HG03064 (cell line): ENCODE measurements at regions not wholly inside any gene's neighbourhood (a gene's known extent, or its start where the extent isn't known, plus 50 kb on each side); places are given as distances from the start of the nearest gene placed in this dataset.

Experiments
- ATAC-seq: cut with Tn5 transposase; IDR thresholded peaks from one replicate; pipeline ENCODE4 v1.9.1; 2021; ENCODE audit warnings: low read depth; ENCODE audit not compliant: unreplicated experiment

- no peak for ATAC-seq
Observed at GRCh38 chr3:120838441-120839091, 69.4 kb upstream of the STXBP5L start.

- ATAC-seq = no peak
Observed at GRCh38 chr3:120839120-120839519, 68.9 kb upstream of the STXBP5L start.

GRCh38 chr3:120841264-120841663, 66.7 kb upstream of the STXBP5L start:
- peak; percentile 75 for ATAC-seq

- ATAC-seq = no peak
Observed at GRCh38 chr3:120846073-120846472, 61.9 kb upstream of the STXBP5L start.

GRCh38 chr3:120848503-120848902, 59.5 kb upstream of the STXBP5L start:
- no peak for ATAC-seq

GRCh38 chr3:120850381-120851295, 57.4 kb upstream of the STXBP5L start:
- no peak for ATAC-seq

GRCh38 chr3:120852412-120852811, 55.6 kb upstream of the STXBP5L start:
- no peak for ATAC-seq

GRCh38 chr3:120853416-120853815, 54.6 kb upstream of the STXBP5L start:
- ATAC-seq = no peak

GRCh38 chr3:120854908-120855526, 53.0 kb upstream of the STXBP5L start:
- no peak for ATAC-seq

- no peak for ATAC-seq
Observed at GRCh38 chr3:120855665-120856437, 52.2 kb upstream of the STXBP5L start.
